NB4 (cell line): ENCODE measurements at regions not wholly inside any gene's neighbourhood (a gene's known extent, or its start where the extent isn't known, plus 50 kb on each side); places are given as distances from the start of the nearest gene placed in this dataset.

Source experiments
- DNase-seq: peaks from one replicate; pipeline ENCODE4 v3.0.0; 2010; ENCODE audit warnings: low read depth
- H3K4me3 ChIP-seq: one replicate; pipeline ENCODE4 v1.5.1; 2011; ENCODE audit warnings: mild to moderate bottlenecking, low read depth, low read length, moderate library complexity
- MYC ChIP-seq: IDR thresholded peaks from 2 replicates; pipeline ENCODE4 v1.6.1; 2011; ENCODE audit warnings: low read depth, low read length
- POLR2A ChIP-seq: IDR thresholded peaks from 2 replicates; pipeline ENCODE4 v1.6.1; 2011; ENCODE audit warnings: mild to moderate bottlenecking; ENCODE audit not compliant: insufficient read length; ENCODE audit errors: extremely low read depth
- TF ChIP-seq, protein P1 (sequence below): IDR thresholded peaks from 2 replicates; pipeline ENCODE4 v1.6.1; 2011; ENCODE audit warnings: low read depth, low read length
- TF ChIP-seq, protein P2 (sequence below): IDR thresholded peaks from one replicate; pipeline ENCODE4 v1.5.1; 2012; ENCODE audit warnings: low read depth, low read length

GRCh38 chr4:65777270-65777669, 107.0 kb upstream of the EPHA5 start:
- no peak for DNase-seq
- TF ChIP-seq, protein P1, sequence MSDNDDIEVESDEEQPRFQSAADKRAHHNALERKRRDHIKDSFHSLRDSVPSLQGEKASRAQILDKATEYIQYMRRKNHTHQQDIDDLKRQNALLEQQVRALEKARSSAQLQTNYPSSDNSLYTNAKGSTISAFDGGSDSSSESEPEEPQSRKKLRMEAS = no peak
- TF ChIP-seq MYC = no peak
- no peak for TF ChIP-seq POLR2A
- TF ChIP-seq, protein P2, sequence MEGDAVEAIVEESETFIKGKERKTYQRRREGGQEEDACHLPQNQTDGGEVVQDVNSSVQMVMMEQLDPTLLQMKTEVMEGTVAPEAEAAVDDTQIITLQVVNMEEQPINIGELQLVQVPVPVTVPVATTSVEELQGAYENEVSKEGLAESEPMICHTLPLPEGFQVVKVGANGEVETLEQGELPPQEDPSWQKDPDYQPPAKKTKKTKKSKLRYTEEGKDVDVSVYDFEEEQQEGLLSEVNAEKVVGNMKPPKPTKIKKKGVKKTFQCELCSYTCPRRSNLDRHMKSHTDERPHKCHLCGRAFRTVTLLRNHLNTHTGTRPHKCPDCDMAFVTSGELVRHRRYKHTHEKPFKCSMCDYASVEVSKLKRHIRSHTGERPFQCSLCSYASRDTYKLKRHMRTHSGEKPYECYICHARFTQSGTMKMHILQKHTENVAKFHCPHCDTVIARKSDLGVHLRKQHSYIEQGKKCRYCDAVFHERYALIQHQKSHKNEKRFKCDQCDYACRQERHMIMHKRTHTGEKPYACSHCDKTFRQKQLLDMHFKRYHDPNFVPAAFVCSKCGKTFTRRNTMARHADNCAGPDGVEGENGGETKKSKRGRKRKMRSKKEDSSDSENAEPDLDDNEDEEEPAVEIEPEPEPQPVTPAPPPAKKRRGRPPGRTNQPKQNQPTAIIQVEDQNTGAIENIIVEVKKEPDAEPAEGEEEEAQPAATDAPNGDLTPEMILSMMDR = no peak
- H3K4me3 ChIP-seq = no peak overlapping the region

DNA sequence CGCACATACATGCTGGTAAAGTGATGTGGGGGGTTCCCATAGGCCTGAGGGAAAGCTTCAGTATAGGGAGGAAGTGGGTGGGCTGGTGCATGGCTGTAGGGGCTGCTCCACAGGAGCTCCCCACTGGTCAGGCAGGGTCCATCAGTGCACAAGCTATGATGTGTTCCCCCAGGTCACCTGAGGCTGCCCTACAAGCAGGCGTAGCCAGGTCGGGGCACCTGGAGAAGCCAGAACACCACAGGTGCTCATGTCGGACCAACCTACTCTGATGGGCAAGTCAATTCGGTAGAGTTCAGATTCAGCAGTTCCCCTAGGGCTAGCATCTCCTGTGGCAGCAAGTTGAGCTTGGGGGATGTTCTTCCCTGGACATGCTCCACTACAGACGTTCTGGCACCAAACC, 103.3 kb upstream of the EPHA5 start:
- TF ChIP-seq, protein P2 = no peak
- TF ChIP-seq, protein P1 = no peak
- no peak for TF ChIP-seq POLR2A
- no peak for TF ChIP-seq MYC
- H3K4me3 ChIP-seq = no peak overlapping the region
- DNase-seq = no peak

DNA sequence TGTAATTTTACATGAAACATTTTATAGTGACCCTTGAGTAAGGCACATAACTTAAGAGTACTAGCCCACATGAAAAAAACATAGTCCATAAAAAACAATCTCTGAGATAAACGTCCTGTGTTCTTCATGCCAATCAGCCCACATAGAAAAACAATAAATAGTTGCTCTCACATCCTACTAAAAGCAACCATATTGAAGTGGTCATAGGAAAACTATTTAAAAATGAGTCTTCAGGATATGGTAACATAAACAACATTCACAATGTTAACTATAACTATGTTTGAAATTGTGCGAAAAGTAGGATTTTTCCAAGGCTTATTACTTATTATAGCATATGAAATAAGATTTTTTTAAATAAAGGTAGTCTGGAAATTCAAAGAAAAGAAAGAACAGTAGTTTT, 77.1 kb upstream of the EPHA5 start:
- DNase-seq = no peak
- no peak overlapping the region for H3K4me3 ChIP-seq
- TF ChIP-seq POLR2A = no peak
- no peak for TF ChIP-seq MYC
- TF ChIP-seq, protein P1 = no peak
- TF ChIP-seq, protein P2 = no peak

GRCh38 chr4:65738134-65738533, 67.8 kb upstream of the EPHA5 start:
- no peak for DNase-seq
- H3K4me3 ChIP-seq = no peak overlapping the region
- TF ChIP-seq, protein P1 = no peak
- no peak for TF ChIP-seq POLR2A
- TF ChIP-seq, protein P2 = no peak

DNA sequence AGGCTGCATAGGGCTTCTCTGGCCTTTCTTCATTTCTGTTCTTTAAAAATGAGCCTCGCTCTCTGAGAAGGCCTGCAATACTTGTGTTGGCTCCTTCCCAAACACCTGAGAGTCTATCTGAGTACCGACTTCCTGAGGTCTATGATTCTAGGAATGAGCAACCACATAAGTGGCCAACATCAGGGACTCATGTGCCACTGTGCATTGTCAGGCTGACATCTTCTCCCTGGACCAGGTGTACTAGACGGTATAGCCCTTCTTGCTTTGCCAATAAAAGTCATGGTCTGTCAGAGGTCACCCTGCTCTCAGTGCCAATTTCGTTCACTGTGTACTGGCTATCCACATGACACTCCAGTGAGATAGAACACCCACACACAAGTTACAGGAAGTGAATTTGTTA, 67.4 kb upstream of the EPHA5 start:
- no peak for TF ChIP-seq MYC
- TF ChIP-seq, protein P2 = no peak
- TF ChIP-seq POLR2A = no peak
- TF ChIP-seq, protein P1 = no peak
- no peak overlapping the region for H3K4me3 ChIP-seq
- DNase-seq = no peak

DNA sequence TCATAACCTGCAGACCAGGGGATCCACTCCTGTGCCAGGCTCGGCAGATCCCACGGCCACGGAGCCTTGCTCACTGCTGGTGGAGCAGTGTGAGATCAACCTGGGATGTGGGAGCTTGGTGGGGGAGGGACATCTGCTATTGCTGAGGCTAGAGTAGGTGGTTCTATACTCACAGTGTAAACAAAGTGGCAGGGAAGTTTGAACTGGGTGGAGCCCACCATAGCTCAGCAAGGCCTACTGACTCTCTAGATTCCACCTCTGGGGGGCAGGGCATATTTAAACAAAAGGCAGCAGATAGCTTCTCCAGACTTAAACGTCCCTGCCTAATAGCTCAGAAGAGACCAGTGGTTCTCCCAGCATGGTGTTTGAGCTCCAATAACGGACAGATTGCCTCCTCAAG, 54.7 kb upstream of the EPHA5 start:
- no peak for DNase-seq

More for the DNA sequence above, 54.7 kb upstream of the EPHA5 start:
- no peak for TF ChIP-seq MYC
- TF ChIP-seq, protein P1 = no peak
- TF ChIP-seq, protein P2 = no peak
- no peak for TF ChIP-seq POLR2A
- no peak overlapping the region for H3K4me3 ChIP-seq
